IMR-90 (cell line): ENCODE measurements at regions not wholly inside any gene's neighbourhood (a gene's known extent, or its start where the extent isn't known, plus 50 kb on each side); places are given as distances from the start of the nearest gene placed in this dataset.

Experiments
- ATAC-seq: fragments of 200-7000 bp; cut with Tn5 transposase; 2 replicates; pipeline ENCODE4 v1.9.1; 2020; ENCODE audit warnings: low read depth, mild to moderate bottlenecking, moderate library complexity
- BruUV-seq: library from RNA; stranded (reverse); fragments of 400-500 nt; replicated peaks from 2 replicates; lab custom pipeline; 2021; lab: Mats Ljungman, UMichigan
- CTCF ChIA-PET: fragments of 300-600 bp; formaldehyde crosslinking; extraction: SDS; loops from one replicate; lab custom pipeline; 2021; ENCODE audit warnings: antibody characterized with exemption; lab: Yijun Ruan, JAX
- POLR2A ChIA-PET: fragments of 300-600 bp; sonication (Branson Sonifier 250); formaldehyde crosslinking; loops from one replicate; lab custom pipeline; 2022; ENCODE audit warnings: antibody characterized with exemption; ENCODE audit not compliant: unreplicated experiment; lab: Charles Lee
- DNase-seq: peaks from one replicate; pipeline ENCODE4 v3.0.0; 2013
- H2AFZ ChIP-seq: replicated peaks from 2 replicates; pipeline ENCODE3; 2013; ENCODE audit warnings: low read length, mild to moderate bottlenecking; ENCODE audit not compliant: poor library complexity
- H2AK5ac ChIP-seq: 2 replicates; pipeline ENCODE4 v1.6.1; 2013; ENCODE audit warnings: low read depth, low read length, inconsistent platforms
- H2AK9ac ChIP-seq: replicated peaks from 2 replicates; pipeline ENCODE3; 2013; ENCODE audit warnings: mild to moderate bottlenecking, low read depth, low read length, moderate library complexity; ENCODE audit not compliant: poor library complexity
- H2BK120ac ChIP-seq: 2 replicates; pipeline ENCODE4 v1.6.1; 2013; ENCODE audit warnings: low read depth, low read length, inconsistent platforms
- H2BK15ac ChIP-seq: 3 replicates; pipeline ENCODE4 v1.6.1; 2013; ENCODE audit warnings: low read depth, low read length, inconsistent platforms
- H2BK20ac ChIP-seq: 2 replicates; pipeline ENCODE4 v1.6.1; 2013; ENCODE audit warnings: low read depth, mild to moderate bottlenecking, inconsistent platforms, low read length, moderate library complexity
- H2BK5ac ChIP-seq: 2 replicates; pipeline ENCODE4 v1.6.1; 2013; ENCODE audit warnings: mild to moderate bottlenecking, low read depth, low read length, inconsistent platforms; ENCODE audit not compliant: poor library complexity, severe bottlenecking
- H3K14ac ChIP-seq: replicated peaks from 2 replicates; pipeline ENCODE4 v1.6.1; 2013; ENCODE audit warnings: low read depth, low read length, inconsistent platforms
- H3K18ac ChIP-seq: 2 replicates; pipeline ENCODE4 v1.6.1; 2013; ENCODE audit warnings: low read depth, low read length, control low read depth
- H3K23ac ChIP-seq: 2 replicates; pipeline ENCODE4 v1.6.1; 2013; ENCODE audit warnings: low read depth, low read length, inconsistent platforms
- H3K27ac ChIP-seq: 2 replicates; pipeline ENCODE4 v1.5.1; 2013; ENCODE audit warnings: mild to moderate bottlenecking, control low read depth, low read length; ENCODE audit not compliant: insufficient read depth
- H3K27me3 ChIP-seq: 2 replicates; pipeline ENCODE4 v1.6.1; 2013; ENCODE audit warnings: low read length; ENCODE audit not compliant: control insufficient read depth, insufficient read depth
- H3K36me3 ChIP-seq: 2 replicates; pipeline ENCODE4 v1.6.1; 2013; ENCODE audit warnings: low read length, mixed read lengths; ENCODE audit not compliant: control insufficient read depth, insufficient read depth
- H3K4ac ChIP-seq: 2 replicates; pipeline ENCODE4 v1.6.1; 2013; ENCODE audit warnings: low read depth, low read length, inconsistent platforms
- H3K4me1 ChIP-seq: 2 replicates; pipeline ENCODE4 v1.6.1; 2013; ENCODE audit warnings: low read length, mixed read lengths; ENCODE audit not compliant: control insufficient read depth, insufficient read depth
- H3K4me2 ChIP-seq: 2 replicates; pipeline ENCODE4 v1.6.1; 2013; ENCODE audit warnings: low read depth, mild to moderate bottlenecking, control low read depth, low read length, moderate library complexity
- H3K4me3 ChIP-seq: 2 replicates; pipeline ENCODE4 v1.5.1; 2013; ENCODE audit warnings: low read depth, mild to moderate bottlenecking, control low read depth, low read length, moderate library complexity; ENCODE audit not compliant: insufficient read depth
- H3K56ac ChIP-seq: 2 replicates; pipeline ENCODE4 v1.6.1; 2013; ENCODE audit warnings: low read length, inconsistent platforms; ENCODE audit not compliant: insufficient read depth; ENCODE audit errors: extremely low read depth
- H3K79me1 ChIP-seq, 2 experiments: 2 replicates each; pipeline ENCODE4 v1.6.1; 2013; ENCODE audit warnings: low read length in 2 of 2, inconsistent platforms in 1 of 2, low read depth in 1 of 2
- H3K9ac ChIP-seq: 2 replicates; pipeline ENCODE4 v1.6.1; 2013; ENCODE audit warnings: low read depth, low read length, control low read depth
- H3K9me1 ChIP-seq: 2 replicates; pipeline ENCODE4 v1.6.1; 2013; ENCODE audit warnings: low read length, inconsistent platforms; ENCODE audit not compliant: insufficient read depth
- H3K9me3 ChIP-seq: 2 replicates; pipeline ENCODE4 v1.6.1; 2013; ENCODE audit warnings: low read length; ENCODE audit not compliant: control insufficient read depth, insufficient read depth
- H4K20me1 ChIP-seq: 2 replicates; pipeline ENCODE4 v1.6.1; 2013; ENCODE audit warnings: low read length, inconsistent platforms; ENCODE audit not compliant: insufficient read depth
- H4K5ac ChIP-seq: 2 replicates; pipeline ENCODE4 v1.6.1; 2013; ENCODE audit warnings: mild to moderate bottlenecking, low read depth, low read length, control low read depth
- H4K8ac ChIP-seq, 2 experiments: 2 replicates each; pipeline ENCODE4 v1.6.1; 2013; ENCODE audit warnings: low read depth in 2 of 2, low read length in 2 of 2, control low read depth in 1 of 2, inconsistent platforms in 1 of 2
- H4K91ac ChIP-seq: 2 replicates; pipeline ENCODE4 v1.6.1; 2013; ENCODE audit warnings: low read depth, low read length, inconsistent platforms; ENCODE audit not compliant: insufficient read depth
- CEBPB ChIP-seq: IDR thresholded peaks from 2 replicates; pipeline ENCODE4 v1.6.1; 2012; ENCODE audit warnings: low read depth, low read length, improper control_type of control experiment
- FOS ChIP-seq: fragments of 150-350 bp; IDR thresholded peaks from 2 replicates; pipeline ENCODE4 v1.6.1; 2016; ENCODE audit warnings: low read depth, low read length
- MAFK ChIP-seq: IDR thresholded peaks from 2 replicates; pipeline ENCODE4 v1.6.1; 2012; ENCODE audit warnings: low read depth, low read length, improper control_type of control experiment
- MAZ ChIP-seq: IDR thresholded peaks from 2 replicates; pipeline ENCODE4 v1.6.1; 2012; ENCODE audit warnings: low read depth, mild to moderate bottlenecking, low read length, improper control_type of control experiment, moderate library complexity, borderline replicate concordance
- POLR2A ChIP-seq: IDR thresholded peaks from 2 replicates; pipeline ENCODE4 v1.6.1; 2012; ENCODE audit warnings: mild to moderate bottlenecking, low read depth, low read length
- RCOR1 ChIP-seq: IDR thresholded peaks from 2 replicates; pipeline ENCODE4 v1.6.1; 2012; ENCODE audit warnings: mild to moderate bottlenecking, low read length, improper control_type of control experiment; ENCODE audit not compliant: insufficient replicate concordance
- RFX5 ChIP-seq: IDR thresholded peaks from 2 replicates; pipeline ENCODE4 v1.8.0; 2012; ENCODE audit warnings: low read depth, mild to moderate bottlenecking, low read length, moderate library complexity
- SMC3 ChIP-seq: fragments of 150-350 bp; IDR thresholded peaks from 2 replicates; pipeline ENCODE4 v1.6.1; 2016; ENCODE audit warnings: low read depth, mild to moderate bottlenecking, antibody characterized with exemption, low read length, moderate library complexity
- dilution Hi-C: fragments of 300-500 bp; cut with HindIII; formaldehyde crosslinking; loops from one replicate; pipeline ENCODE4 v1.14.3; 2018; ENCODE audit warnings: low sequenced_read_pairs; ENCODE audit not compliant: unreplicated experiment
- in situ Hi-C: fragments of 300-500 bp; cut with MboI; formaldehyde crosslinking; loops from 3 replicates; pipeline ENCODE4 v1.14.3; 2019; ENCODE audit warnings: low sequenced_read_pairs, inconsistent platforms, mixed read lengths
- intact Hi-C: fragments of 100-400 bp; cut with micrococcal nuclease; formaldehyde crosslinking; loops from 2 replicates; pipeline ENCODE4 v1.10.0; 2022
- TF ChIP-seq, protein P1 (sequence below): fragments of 150-350 bp; IDR thresholded peaks from 2 replicates; pipeline ENCODE4 v1.6.1; 2016; ENCODE audit warnings: low read depth, mild to moderate bottlenecking, low read length, moderate library complexity, borderline replicate concordance

DNA sequence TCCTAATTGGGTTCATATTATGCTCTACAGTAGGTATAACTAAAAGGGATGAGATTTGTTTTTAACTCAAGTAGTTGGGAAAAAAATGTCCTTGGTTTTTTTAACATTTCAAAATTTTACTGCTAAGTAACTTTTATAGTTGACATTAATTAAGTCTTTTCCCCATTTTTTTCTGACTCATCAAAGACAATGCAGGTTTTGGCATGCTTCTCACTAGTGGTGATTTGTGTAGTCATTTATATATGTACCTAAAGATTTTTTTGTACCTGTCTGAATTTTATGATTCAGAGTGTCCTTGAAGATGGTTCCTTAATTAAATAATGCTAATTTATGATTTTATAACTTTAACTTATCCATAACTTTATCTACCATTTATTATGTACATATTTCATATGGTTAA, 882.3 kb upstream of the TMEFF2 start:
- Histone ChIP-seq H3K18ac (no peak overlapping the region), H2BK120ac (no peak overlapping the region), H3K27ac (no peak overlapping the region), H2BK15ac (no peak overlapping the region), H2BK5ac (no peak overlapping the region), H3K9ac (no peak overlapping the region), H2BK20ac (no peak overlapping the region), H3K9me3 (peaks cover 14% of the 10 kb centered on the region), H3K9me1 (no peaks in the 10 kb centered on the region), H2AFZ (no peak overlapping the region), H2AK9ac (no peak overlapping the region), H4K91ac (no peak overlapping the region), H3K79me1 (no peaks in the 10 kb centered on the region), H3K4me3 (no peak overlapping the region), H3K4me2 (no peak overlapping the region), H3K56ac (no peak overlapping the region), H3K23ac (no peak overlapping the region), H3K27me3 (no peaks in the 10 kb centered on the region), H3K14ac (no peak overlapping the region), H4K5ac (no peak overlapping the region), H4K20me1 (no peaks in the 10 kb centered on the region), H3K4me1 (no peaks in the 10 kb centered on the region), H3K4ac (no peak overlapping the region), H4K8ac (no peak overlapping the region), H3K36me3 (no peaks in the 10 kb centered on the region), H2AK5ac (no peak overlapping the region)
- intact Hi-C loops (no loop called here), dilution Hi-C loops (no loop called here), in situ Hi-C loops (no loop called here)
- TF ChIP-seq, protein P1, sequence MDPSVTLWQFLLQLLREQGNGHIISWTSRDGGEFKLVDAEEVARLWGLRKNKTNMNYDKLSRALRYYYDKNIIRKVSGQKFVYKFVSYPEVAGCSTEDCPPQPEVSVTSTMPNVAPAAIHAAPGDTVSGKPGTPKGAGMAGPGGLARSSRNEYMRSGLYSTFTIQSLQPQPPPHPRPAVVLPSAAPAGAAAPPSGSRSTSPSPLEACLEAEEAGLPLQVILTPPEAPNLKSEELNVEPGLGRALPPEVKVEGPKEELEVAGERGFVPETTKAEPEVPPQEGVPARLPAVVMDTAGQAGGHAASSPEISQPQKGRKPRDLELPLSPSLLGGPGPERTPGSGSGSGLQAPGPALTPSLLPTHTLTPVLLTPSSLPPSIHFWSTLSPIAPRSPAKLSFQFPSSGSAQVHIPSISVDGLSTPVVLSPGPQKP, result no peak
- TF ChIP-seq POLR2A (no peak), MAFK (no peak), MAZ (no peak), RCOR1 (no peak), CEBPB (no peak), FOS (no peak), RFX5 (no peak), SMC3 (no peak)
- DNase-seq (no peak), ATAC-seq (no peak)
- BruUV-seq, result no TSS peak
- POLR2A ChIA-PET, result no interaction called here
- CTCF ChIA-PET, result no interaction called here
